Fibroblast of skin of back (primary cell): ENCODE measurements at regions not wholly inside any gene's neighbourhood (a gene's known extent, or its start where the extent isn't known, plus 50 kb on each side); places are given as distances from the start of the nearest gene placed in this dataset.

Experiments
- DNase-seq: peaks from one replicate; pipeline ENCODE4 v3.0.0-alpha.2; 2013

DNA sequence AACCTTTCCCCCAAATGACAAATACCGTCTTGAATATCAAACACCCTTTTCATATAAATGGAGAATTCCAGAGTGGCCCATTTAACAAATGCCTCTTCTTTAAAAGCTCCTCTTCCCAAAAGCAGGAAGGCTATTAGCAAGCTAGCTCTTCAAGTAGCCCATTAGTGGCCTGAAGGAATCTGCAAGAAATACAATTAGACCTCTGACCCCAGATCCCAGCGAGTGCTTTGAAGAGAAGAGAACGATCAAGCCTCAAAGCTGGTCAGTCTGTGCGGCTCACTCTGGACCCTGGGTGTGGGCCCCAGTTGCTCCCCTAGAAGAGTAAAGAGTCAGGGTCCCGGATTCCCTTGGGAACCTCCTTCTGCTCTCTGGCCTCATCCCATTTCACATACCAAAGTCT, 325.6 kb downstream of the NUAK1 start:
- no peak for DNase-seq

DNA sequence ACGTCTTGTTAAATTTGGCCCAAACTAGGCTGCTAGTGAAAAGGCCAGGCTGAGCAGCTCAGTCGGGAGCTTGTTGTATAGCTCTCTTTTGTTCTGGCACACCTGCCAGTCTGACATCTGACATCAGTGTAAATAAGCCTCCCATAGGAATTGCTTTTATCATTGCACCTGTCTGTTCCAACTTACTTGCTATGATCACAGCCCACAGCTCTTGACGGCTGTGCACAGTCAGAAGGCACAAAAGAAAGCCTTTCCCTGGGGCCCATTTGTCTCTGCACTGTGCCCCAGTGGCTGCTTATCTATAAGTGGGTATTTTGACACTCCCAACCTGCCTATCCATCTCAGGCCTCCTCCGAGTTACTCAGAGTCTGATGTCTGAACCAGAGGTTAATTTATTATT, 324.5 kb downstream of the NUAK1 start:
- DNase-seq = no peak

DNA sequence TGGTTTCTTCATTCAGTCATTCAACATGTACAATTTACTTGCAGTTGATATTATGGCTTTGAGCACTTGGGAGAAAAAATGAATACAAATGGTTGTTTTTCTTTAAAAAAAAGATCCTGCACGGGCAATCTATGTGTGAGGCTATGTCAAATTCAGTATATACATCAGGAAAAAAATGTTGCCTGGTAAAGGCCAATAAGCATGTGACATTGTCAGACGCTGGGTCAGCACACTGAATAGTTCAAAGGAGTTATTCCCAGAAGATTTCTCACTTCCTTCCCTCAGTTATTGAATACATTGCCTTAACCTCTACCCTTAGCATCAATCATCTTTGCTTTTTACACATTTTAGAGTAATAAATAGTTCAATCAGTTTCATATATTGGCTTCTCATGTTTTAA, 319.2 kb downstream of the NUAK1 start:
- DNase-seq = no peak

DNA sequence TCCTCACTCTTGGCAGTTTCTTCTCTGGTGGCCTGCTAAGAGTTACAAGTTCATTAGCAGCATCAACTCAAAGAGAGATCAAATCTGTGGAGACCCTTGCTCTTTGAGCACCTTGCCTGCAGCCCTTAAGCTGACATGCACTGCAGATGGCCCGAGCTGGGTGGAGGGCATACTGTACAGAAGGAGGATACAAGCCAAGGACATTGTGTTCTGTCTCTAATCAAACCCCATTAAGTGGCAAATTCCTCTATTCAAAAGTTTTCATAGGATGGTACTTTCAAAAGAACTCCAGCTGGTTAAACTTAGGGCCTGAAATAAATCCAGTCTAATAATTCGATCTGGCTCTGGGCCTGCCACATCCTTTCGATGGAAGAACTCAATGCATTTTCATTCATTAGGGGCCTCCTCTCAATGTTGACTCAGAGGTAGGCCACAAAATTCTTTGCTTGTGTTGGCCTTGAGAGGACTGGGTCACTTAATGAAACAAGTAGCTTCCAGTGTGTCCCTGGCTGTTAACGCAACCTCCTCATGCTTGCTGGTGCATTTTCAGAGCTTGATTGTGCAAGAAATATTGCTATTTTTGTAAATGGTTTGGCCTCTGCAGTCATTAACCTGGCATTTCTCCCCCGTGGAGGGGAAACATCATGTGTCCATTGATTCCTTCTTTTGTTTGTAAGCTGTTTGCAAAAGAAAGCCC, 318.2 kb downstream of the NUAK1 start:
- peak; percentile 78 for DNase-seq

DNA sequence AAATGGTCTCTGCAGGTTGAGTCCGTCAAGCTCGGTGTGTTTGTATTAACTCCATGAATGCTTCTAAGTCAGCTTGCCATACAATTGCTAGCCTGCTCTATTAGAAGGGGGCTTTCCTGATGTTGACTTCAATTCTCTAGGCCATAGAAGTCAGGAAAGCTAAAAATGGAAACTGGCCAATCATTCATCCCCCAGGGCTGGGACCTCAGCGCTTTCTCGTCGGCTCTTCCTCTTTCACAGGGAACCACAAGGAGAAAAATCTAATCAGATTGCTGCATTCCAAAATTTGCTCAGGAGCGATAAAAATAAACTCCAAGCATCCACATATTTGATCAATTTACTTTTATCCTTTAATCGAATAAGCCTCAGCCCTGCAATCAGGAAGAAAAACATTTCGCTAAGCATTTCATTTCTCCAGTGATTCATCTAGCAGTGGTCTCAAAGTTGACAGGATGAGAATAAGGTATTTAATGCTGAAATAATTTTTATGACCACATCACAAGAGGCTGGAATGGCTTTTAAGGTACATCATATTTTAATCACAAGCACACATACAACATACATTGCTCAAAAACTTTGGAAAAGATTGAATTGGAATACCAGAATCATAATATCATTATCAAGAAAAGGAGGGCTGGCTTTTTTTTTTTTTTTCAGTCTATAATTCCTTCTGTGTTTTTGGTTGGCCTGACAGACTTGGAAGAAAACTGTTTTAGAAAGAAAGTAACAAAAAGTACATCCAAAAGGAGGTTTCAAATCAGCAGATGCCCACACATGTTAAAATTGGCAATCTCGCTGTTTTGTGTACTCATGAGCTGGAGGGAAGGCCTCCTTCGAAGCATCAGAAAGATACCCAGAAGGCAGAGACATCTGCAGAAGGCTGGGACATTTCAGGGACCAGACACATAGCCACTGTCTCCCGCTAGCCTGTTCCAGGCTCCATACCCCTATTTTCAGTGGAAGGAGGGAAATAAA, 316.3 kb downstream of the NUAK1 start:
- DNase-seq = peak; percentile 36

DNA sequence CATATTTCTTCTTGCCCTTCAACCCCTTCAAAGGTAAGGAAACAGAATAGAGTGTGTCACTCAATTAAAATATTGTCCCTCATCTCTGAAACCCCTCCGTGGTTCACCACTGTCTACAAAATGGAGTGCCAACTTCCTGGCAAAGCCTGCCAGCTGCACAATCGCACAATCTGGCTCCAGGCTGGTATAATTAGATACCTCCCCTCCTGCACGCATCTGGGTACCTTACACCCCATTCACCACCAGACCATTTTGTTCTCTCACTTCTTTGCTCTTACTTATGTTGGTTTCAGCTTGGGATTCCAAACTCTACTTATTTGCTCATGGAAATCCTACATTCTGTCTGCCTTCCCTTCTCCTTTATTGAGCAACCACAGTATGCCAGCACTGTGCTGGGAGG, 314.9 kb downstream of the NUAK1 start:
- no peak for DNase-seq

DNA sequence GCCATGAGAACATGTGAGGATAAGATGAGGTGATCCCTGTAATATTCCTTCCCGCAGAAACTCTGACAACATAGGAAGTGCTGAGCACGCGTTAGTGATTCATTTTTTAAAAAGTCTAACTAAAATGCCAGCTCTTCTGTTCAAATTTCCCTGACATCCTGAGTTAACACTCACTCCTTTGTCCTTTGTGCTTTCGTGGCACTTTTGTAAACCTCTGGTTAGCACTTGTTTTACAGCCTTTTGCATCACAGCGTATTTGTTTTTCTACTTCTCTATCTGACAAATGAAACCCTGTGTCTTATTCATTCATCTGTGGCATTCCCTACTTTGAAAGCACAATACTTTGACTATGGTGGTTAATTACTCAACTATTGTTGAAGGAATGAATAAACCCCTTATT, 313.6 kb downstream of the NUAK1 start:
- DNase-seq = peak; percentile 12

DNA sequence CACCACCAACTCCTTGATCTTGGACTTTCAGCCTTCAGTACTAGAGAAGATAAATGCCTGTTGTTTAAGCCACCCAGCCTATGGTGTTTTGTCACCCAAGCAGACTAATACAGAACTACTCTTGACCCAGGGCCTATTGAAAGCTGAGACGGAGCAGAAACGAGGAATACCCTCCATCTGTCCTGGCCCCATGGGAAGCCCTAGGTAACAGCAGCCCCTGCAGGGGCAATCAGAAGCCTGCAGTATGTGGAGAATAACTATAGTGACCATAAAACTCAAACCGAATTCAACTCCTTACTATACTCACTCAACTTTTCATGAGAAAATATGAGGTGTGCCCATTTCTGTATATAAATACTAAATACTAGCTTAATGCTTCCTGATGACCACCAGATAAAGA, 307.4 kb downstream of the NUAK1 start:
- DNase-seq = no peak

DNA sequence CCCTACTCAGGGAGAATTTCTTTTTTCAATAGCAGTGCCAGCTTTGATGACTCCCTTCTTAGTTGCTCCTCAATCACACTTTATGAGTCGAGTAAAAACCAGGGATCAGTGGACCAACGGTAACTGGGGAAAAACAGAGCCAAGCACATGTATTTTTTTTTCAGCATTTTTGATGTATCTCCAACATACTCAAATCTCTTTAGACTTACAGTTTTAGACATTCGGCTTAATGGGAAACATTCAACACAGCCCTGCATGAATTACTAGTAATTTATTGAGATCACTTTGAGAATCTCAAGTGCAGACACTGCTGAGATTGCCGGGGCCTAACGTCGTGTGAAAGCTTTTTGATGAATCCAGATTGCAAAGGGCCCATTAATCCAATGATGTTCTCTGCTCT, 306.7 kb downstream of the NUAK1 start:
- DNase-seq = no peak

DNA sequence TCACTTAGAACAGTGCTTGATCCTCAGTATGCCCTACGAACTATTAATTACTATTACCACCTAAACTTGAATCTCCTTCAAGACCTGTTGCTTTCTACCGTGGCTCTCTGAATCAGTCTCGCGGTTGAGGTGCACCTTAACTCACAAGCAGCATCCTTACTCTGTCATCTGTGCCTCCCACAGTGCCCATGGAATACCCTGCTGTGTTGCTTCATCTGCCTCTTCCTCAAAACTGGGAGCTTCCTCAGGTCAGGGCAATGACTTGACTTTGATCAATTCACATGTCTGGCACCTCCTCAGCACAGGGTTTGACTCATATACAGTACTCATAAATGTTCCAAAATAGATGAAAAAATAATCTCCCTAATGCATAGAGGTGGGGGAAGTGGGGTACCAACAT, 305.9 kb downstream of the NUAK1 start:
- no peak for DNase-seq

DNA sequence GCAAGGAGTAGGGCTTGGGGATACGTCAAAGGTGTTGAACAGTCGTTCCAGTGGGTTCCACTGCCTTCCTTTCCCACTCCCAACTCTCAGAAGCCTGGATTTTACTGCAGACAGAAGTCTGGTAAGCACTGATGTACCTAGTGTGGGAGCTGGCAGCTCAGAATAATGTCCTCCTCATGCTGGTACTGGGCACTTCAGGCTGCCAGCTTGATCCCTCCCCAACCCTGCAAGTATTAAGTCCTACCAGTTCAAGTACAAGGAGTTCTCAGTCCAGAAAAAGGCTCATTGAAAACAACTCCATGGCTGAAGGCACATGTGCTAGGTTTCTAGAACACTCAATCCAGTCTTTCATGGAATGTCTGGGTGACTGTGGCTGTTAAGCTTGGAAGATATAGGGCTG, 304.3 kb downstream of the NUAK1 start:
- no peak for DNase-seq

DNA sequence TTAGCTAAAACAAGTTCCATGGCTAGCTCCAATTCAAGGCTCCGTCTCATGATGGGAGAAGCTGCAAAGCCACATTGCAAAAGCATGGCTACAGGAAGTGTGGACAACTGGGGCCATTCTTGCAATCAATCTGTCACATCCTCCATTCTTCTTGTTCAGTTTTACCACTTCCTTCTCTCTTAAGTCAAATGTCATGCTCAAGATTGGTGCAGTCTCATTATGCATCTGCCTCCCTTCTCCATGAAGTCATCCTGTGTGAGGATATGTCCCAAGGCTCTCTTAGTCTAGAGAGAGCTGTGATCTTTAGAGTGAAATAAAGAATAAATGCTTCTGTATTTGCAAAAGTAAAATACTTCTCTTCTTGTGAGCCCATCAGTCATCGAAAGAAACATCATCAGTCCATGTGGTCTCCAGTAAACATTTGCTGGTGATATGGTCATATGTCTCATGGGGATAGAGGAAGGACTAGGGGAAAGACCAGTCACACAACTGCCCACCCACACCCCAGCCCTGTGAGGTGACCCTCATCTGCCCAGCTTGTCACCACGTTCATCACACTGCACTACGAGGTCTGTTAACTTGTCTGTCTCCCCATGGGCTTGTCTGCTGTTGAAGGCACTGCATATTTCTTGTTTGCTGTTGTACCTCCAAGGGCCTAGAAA, 303.0 kb downstream of the NUAK1 start:
- DNase-seq = no peak

DNA sequence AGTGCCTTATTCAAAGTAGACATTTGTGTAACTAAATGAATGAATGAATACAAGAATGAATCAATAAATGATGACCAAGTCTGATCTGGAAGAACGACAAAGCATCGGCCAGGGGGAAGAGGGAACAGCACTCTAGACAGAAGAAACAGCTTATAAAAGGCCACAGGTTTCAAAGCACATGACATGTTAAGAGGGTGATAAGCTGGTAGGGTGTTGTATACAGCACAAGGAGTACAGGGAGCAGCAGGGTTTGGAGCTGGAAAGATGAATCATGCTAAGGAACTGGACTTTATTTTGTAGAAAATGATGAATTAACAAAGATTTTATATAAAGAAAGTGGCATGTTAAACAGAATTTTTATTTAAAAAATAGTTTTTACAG, 302.5 kb downstream of the NUAK1 start:
- no peak for DNase-seq

DNA sequence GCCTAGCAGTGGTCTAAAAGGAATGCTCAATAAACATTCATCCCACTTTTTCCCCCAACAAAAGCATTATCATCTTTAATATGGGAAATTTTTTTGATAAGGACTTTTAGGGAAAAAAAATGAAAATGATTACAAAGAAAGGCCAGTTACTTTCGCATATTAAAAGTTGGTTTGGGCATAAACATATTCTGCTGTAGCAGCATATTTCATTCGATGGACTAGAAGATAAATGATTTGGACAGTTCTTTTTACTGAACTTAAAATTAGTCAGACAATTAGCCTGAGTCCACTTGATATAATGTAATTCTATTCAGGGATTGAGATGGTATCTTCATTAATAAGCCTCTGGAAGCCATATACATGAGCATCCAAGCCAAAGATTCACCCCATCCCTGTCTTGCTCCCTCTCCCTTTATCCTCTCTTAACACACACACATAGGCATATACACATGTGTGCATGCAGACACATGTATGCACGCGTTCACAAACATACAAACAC, 299.1 kb downstream of the NUAK1 start:
- DNase-seq = no peak

DNA sequence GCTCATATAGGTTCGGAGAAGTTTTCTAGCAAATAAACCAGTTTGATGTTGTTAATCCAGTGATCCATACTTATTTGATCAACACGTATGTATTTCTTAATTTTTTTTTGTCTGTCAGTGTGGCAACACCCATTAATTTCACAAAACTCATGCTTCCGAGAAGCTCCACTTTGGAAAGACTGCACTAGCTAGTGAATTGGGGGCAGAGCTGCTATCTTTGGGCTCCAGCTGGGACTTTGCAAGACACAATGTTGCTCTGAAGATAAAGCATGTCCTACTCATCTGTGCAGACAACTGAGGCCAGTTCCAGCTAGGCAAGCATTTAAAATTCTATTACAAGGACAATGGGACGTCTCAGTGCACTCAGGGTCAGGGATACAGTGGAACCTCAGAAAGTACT, 298.4 kb downstream of the NUAK1 start:
- DNase-seq = no peak

DNA sequence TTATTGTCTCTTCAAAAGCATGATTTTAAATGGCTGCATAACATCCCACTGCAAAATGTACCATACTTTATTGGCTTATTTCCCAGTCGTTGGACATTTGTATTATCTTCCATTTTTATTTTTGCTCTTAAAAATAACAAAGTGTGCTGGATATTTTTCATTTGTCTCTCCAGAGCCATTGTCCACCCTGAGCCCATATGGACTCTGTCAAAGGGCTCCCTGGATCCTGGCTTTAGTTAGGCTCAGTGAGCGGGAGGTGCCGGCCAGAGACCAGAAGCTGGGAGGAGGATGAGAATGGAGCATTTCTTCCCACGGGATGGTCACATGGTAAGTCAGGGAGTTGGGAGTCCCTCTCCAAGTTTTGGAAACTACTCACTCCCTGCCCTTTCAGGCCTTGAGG, 296.9 kb downstream of the NUAK1 start:
- no peak for DNase-seq

DNA sequence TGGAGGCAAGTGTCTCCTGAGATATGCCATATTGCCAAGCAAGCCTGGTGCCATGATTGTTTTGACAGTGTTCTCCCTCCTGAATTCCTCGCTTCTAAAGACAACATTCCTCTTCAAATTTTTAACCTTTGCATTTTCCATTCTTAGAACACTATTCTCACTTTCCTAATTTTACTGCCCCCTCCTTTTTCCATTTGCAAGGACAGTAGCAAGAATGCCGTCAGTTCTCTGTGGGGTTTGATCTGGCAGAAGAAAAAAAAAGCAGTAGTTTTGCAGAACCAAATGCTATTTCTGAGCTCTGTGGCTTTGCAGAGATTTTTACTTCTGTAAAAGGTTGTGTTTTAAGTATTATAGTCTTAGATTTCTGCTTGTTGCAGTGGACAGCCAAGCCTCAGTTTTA, 295.2 kb downstream of the NUAK1 start:
- no peak for DNase-seq

DNA sequence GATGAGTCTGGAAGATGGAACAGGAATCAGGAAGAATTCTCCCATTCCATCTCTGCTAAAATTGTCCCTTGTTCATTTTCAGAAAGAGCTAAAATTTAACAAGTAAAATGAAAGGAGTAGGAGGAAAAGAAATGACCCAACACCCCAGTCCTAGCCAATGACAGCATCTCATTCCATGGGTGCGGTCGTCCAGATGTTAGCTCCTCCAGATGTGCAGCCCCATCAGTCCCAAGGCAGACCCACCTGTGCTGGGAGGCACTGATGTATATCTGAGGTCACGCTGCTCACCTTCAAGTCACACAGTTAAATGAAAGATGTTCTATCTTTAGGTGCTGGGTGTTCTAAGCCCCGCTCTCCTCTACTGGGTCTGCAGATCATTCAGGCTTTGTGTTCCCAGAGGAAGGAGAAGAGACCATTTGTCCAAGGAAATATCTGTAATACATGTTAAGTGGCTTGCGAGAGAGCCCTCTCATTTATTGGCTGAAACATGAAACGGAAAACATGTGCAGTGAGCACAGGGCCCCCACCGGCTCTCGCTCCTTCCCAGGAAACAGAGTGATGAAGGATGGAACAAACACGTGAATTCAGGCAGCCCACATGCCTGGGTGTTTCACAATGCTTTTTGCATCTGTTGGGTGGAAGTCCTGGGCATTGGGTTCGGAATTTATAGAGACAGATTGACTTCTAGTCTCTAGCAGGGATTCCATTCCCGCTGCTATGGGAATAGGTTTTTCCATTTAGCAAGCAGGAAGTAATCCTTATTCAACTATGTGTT, 294.6 kb downstream of the NUAK1 start:
- DNase-seq = peak; percentile 19

DNA sequence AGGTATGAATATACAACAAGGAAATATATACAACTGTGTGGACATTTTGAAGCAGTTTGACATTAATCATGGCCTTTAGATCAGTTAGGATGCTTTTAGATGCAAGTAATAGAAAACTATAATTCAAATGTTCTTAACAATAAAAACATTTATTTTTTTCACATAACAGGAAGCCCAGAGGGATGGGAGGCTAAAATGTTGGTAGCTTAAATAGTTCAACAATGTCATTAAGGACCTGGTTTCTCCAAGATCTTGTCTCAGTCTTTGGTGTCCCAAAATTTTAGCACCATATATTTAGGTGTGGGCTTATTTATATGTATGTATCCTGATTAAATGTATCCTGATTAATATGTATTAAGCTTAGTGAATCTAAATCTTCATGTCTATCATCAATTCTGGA, 292.4 kb downstream of the NUAK1 start:
- DNase-seq = no peak

DNA sequence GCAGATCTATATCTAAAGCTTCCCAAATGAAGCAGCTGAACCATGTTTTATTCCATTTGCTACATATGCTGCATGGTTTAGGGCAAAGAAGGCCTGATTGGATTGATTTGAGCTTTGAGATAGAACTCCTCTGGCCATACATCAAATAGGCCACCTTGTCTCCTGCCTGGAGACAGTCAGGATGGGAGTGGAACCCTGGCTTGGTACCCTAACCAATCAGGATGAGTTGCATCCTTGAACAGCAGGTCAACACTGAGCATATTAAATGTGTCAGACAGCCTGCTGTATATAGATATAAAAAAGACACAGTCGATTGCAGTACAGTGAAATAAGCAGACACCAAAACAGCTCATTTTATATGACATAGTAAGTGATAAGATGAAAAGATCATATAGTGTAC, 291.7 kb downstream of the NUAK1 start:
- no peak for DNase-seq

DNA sequence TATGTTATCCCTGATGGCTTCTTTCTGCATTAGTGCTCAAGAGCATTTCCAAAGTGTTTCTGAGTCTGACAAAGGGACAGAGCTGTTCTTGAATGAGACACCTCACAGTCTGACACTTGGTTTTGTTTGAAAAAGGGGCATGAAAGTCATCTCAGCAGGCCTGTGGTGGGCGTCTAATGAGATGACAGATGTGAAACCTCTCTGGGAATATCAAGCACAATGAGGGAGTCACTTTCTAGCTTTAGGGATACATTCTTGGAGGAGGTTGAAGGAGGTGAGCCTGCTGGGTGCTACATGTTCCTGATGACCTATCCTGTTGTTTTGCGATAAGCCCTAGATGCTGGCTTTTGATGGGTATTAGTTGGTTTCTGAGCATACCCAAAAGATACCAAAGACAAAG, 290.5 kb downstream of the NUAK1 start:
- DNase-seq = no peak
